HepG2 (cell line): ENCODE measurements at regions not wholly inside any gene's neighbourhood (a gene's known extent, or its start where the extent isn't known, plus 50 kb on each side); places are given as distances from the start of the nearest gene placed in this dataset.

ENCODE experiments used
- ATAC-seq: fragments of 200-7000 bp; cut with Tn5 transposase; 3 replicates; pipeline ENCODE4 v1.9.1; 2020; ENCODE audit warnings: mild to moderate bottlenecking, moderate library complexity
- BruUV-seq: library from RNA; stranded (reverse); fragments of 400-500 nt; replicated peaks from 2 replicates; lab custom pipeline; 2021; lab: Mats Ljungman, UMichigan
- CTCF ChIA-PET: fragments of 300-600 bp; formaldehyde crosslinking; extraction: SDS; loops from one replicate; lab custom pipeline; 2021; ENCODE audit warnings: low total read pairs, inconsistent platforms, low intra/inter-chr PET ratio; lab: Yijun Ruan, JAX
- POLR2A ChIA-PET: fragments of 350-600 bp; sonication (Branson Sonifier 250); formaldehyde crosslinking; loops from one replicate; lab custom pipeline; 2020; ENCODE audit warnings: antibody characterized with exemption, inconsistent platforms; lab: Yijun Ruan, JAX
- DNase-seq: peaks from one replicate; pipeline ENCODE4 v3.0.0-alpha.2; 2015; ENCODE audit warnings: low spot score
- FAIRE-seq: peaks from 3 replicates; lab custom pipeline; 2011; peaks lifted over from hg19 to GRCh38; lab: Jason Lieb, UNC
- H2AFZ ChIP-seq: one replicate; pipeline ENCODE4 v1.6.1; 2011; ENCODE audit warnings: low read length, inconsistent platforms
- H3K27ac ChIP-seq: fragments of 300-600 bp; 3 replicates; pipeline ENCODE4 v1.8.0; 2011; ENCODE audit warnings: mixed run types, mild to moderate bottlenecking, mixed read lengths, low read length, inconsistent platforms; ENCODE audit not compliant: insufficient read depth; ENCODE audit errors: extremely low read length
- H3K27me3 ChIP-seq, 2 experiments: fragments of 200-600 bp in 1 of 2; 2 replicates in 1 of 2; 3 replicates in 1 of 2; pipeline versions ENCODE4 v1.6.0 to v1.8.0; 2011; ENCODE audit warnings: low read length in 2 of 2, mild to moderate bottlenecking in 2 of 2, moderate library complexity in 2 of 2, inconsistent platforms in 1 of 2; ENCODE audit not compliant: insufficient read depth in 2 of 2, control insufficient read depth in 1 of 2
- H3K36me3 ChIP-seq, 2 experiments: fragments of 200-600 bp in 1 of 2; replicated peaks in 1 of 2; 2 replicates in 1 of 2; 3 replicates in 1 of 2; pipeline versions ENCODE4 v1.5.1 to v1.8.0; 2011; ENCODE audit warnings: low read length in 2 of 2, inconsistent platforms in 1 of 2; ENCODE audit not compliant: insufficient read depth in 2 of 2, control insufficient read depth in 1 of 2
- H3K4me1 ChIP-seq: 2 replicates; pipeline ENCODE4 v1.5.1; 2012; ENCODE audit warnings: low read length, inconsistent platforms; ENCODE audit not compliant: insufficient read depth
- H3K4me2 ChIP-seq: 2 replicates; pipeline ENCODE4 v1.6.0; 2011; ENCODE audit warnings: low read depth, low read length, inconsistent platforms
- H3K4me3 ChIP-seq, 3 experiments: fragments of 200-600 bp in 1 of 3; sonication (generic), shearing (Covaris generic) in 1 of 3; replicated peaks in 1 of 3; 2 replicates each; pipeline ENCODE4 v1.5.1; 2011 to 2016; ENCODE audit warnings: low read length in 3 of 3, inconsistent platforms in 2 of 3, low read depth in 2 of 3, mild to moderate bottlenecking in 2 of 3, control low read depth in 1 of 3, mixed read lengths in 1 of 3; ENCODE audit not compliant: insufficient read depth in 1 of 3
- H3K79me2 ChIP-seq: one replicate; pipeline ENCODE4 v1.6.1; 2011; ENCODE audit warnings: low read length, inconsistent platforms; ENCODE audit not compliant: insufficient read depth
- H3K9ac ChIP-seq: 2 replicates; pipeline ENCODE4 v1.6.0; 2011; ENCODE audit warnings: mild to moderate bottlenecking, low read depth, low read length, inconsistent platforms; ENCODE audit not compliant: insufficient read depth
- H3K9me3 ChIP-seq: 2 replicates; pipeline ENCODE4 v1.5.1; 2012; ENCODE audit warnings: mild to moderate bottlenecking, low read length
- H4K20me1 ChIP-seq: 2 replicates; pipeline ENCODE4 v1.6.0; 2011; ENCODE audit warnings: inconsistent platforms, mild to moderate bottlenecking, low read length, moderate library complexity; ENCODE audit not compliant: insufficient read depth
- MLLT10 ChIP-seq: sonication (generic); formaldehyde crosslinking; IDR thresholded peaks from 2 replicates; pipeline ENCODE4 v1.4.0; 2020; ENCODE audit warnings: missing genetic modification reagents
- NFIC ChIP-seq: IDR thresholded peaks from 2 replicates; pipeline ENCODE4 v1.6.1; 2012; ENCODE audit warnings: mild to moderate bottlenecking, low read length, inconsistent platforms
- STAG1 ChIP-seq: sonication (generic); formaldehyde crosslinking; IDR thresholded peaks from 2 replicates; pipeline ENCODE4 v1.4.0; 2020; ENCODE audit warnings: missing genetic modification reagents
- ZHX2 ChIP-seq, 2 experiments: sonication (generic) in 1 of 2; formaldehyde crosslinking in 1 of 2; IDR thresholded peaks; 2 replicates each; pipeline versions ENCODE4 v1.6.1 to v1.9.0; 2014 to 2022; ENCODE audit warnings: antibody characterized with exemption in 1 of 2, borderline replicate concordance in 1 of 2, inconsistent platforms in 1 of 2, low read depth in 1 of 2, missing genetic modification reagents in 1 of 2
- WGBS: methylation state at CpG from one replicate; pipeline ENCODE4 v1.1.6; 2017; ENCODE audit warnings: low lambda C conversion rate; 5-methylcytosine and 5-hydroxymethylcytosine counted together
- in situ Hi-C: cut with HindIII; loops from 2 replicates; pipeline ENCODE4 v1.10.0; 2017; ENCODE audit warnings: low pct_unique_long_range_greater_than_20kb; ENCODE audit not compliant: extremely low pct_ligation_motif_present
- intact Hi-C: fragments of 100-400 bp; cut with micrococcal nuclease; formaldehyde crosslinking; loops from one replicate; pipeline ENCODE4 v1.10.0; 2022; ENCODE audit not compliant: unreplicated experiment
- TF ChIP-seq, protein P1 (sequence below): sonication (generic); formaldehyde crosslinking; IDR thresholded peaks from 2 replicates; pipeline ENCODE4 v1.4.0; 2020; ENCODE audit warnings: missing genetic modification reagents
- TF ChIP-seq, protein P2 (sequence below): IDR thresholded peaks from 2 replicates; pipeline ENCODE4 v1.4.0; 2020; ENCODE audit warnings: mild to moderate bottlenecking, missing genetic modification reagents

DNA sequence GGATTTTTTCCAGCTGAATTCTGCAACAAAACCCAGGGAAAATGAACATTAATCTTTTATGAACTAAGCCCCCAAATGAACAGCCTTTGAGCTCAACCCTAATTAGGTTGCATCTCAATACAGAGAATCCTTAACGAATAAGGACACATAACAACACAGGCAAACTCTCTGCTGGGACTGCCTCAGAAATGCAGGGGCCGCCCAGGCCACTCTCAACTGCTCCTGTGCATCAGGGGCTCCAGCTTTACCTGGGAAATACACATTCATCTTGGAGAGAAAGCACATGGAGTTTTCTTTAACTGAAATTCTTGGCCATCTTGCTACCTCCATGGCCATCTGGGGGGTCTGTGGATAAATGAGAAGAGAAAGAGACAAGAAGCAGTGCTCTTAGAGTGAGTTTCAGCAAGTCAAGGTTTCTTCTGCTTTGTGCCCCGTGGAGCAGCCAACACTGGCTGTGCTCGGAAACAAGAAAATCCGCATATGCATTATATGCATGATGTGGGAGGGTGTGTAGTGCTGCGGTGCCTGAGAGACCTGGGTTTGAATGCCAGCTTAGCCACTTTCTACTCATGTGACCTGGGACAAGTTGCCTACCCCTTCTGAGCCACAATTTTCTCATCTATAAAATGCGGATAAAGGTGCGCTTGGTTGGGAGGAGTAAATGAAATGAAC, 81.9 kb upstream of the RCN1 start (continued):
- TF ChIP-seq, protein P1, sequence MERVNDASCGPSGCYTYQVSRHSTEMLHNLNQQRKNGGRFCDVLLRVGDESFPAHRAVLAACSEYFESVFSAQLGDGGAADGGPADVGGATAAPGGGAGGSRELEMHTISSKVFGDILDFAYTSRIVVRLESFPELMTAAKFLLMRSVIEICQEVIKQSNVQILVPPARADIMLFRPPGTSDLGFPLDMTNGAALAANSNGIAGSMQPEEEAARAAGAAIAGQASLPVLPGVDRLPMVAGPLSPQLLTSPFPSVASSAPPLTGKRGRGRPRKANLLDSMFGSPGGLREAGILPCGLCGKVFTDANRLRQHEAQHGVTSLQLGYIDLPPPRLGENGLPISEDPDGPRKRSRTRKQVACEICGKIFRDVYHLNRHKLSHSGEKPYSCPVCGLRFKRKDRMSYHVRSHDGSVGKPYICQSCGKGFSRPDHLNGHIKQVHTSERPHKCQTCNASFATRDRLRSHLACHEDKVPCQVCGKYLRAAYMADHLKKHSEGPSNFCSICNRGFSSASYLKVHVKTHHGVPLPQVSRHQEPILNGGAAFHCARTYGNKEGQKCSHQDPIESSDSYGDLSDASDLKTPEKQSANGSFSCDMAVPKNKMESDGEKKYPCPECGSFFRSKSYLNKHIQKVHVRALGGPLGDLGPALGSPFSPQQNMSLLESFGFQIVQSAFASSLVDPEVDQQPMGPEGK (CRISPR knock-in tag), result no peak
- TF ChIP-seq MLLT10, result no peak

- H3K4me1 ChIP-seq, result no peaks in the 10 kb centered on the region
- DNase-seq (peak; percentile 13), ATAC-seq (peak; percentile 70), FAIRE-seq (peak; percentile 63)
- no peaks in the 10 kb centered on the region for H3K36me3 ChIP-seq
- H3K4me3 ChIP-seq, result no peak overlapping the region
- H4K20me1 ChIP-seq, result no peaks in the 10 kb centered on the region
- no peak overlapping the region for H3K4me2 ChIP-seq
- BruUV-seq, result no TSS peak
- H3K79me2 ChIP-seq, result no peaks in the 10 kb centered on the region
- no peaks in the 10 kb centered on the region for H3K9me3 ChIP-seq
- H3K27me3 ChIP-seq, result peaks cover 0 to 12% of the 10 kb centered on the region in 2 experiments; a peak in 2 of 5 replicates
- intact Hi-C loops (loop anchor here (1.0 to 2.0 kb wide), 2 partner anchors 767 to 900 kb away; no protein-coding TSS in a partner anchor), in situ Hi-C loops (no loop called here)
- H2AFZ ChIP-seq, result no peak overlapping the region
- ChIA-PET CTCF (interaction anchor here (0.6 to 1.1 kb wide), 2 partner anchors 166 to 609 kb away, joined by 3 to 4 read pairs; no protein-coding TSS in a partner anchor), POLR2A (no interaction called here)
- H3K27ac ChIP-seq, result no peak overlapping the region
- no peak overlapping the region for H3K9ac ChIP-seq
- 0% methylated on average over 5 of the region's 5 CpGs for WGBS
- TF ChIP-seq, protein P2, sequence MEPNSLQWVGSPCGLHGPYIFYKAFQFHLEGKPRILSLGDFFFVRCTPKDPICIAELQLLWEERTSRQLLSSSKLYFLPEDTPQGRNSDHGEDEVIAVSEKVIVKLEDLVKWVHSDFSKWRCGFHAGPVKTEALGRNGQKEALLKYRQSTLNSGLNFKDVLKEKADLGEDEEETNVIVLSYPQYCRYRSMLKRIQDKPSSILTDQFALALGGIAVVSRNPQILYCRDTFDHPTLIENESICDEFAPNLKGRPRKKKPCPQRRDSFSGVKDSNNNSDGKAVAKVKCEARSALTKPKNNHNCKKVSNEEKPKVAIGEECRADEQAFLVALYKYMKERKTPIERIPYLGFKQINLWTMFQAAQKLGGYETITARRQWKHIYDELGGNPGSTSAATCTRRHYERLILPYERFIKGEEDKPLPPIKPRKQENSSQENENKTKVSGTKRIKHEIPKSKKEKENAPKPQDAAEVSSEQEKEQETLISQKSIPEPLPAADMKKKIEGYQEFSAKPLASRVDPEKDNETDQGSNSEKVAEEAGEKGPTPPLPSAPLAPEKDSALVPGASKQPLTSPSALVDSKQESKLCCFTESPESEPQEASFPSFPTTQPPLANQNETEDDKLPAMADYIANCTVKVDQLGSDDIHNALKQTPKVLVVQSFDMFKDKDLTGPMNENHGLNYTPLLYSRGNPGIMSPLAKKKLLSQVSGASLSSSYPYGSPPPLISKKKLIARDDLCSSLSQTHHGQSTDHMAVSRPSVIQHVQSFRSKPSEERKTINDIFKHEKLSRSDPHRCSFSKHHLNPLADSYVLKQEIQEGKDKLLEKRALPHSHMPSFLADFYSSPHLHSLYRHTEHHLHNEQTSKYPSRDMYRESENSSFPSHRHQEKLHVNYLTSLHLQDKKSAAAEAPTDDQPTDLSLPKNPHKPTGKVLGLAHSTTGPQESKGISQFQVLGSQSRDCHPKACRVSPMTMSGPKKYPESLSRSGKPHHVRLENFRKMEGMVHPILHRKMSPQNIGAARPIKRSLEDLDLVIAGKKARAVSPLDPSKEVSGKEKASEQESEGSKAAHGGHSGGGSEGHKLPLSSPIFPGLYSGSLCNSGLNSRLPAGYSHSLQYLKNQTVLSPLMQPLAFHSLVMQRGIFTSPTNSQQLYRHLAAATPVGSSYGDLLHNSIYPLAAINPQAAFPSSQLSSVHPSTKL (CRISPR knock-in tag), result no peak
- TF ChIP-seq NFIC, result no peak
- TF ChIP-seq STAG1, result peak; percentile 56
- TF ChIP-seq ZHX2 (IDR thresholded peaks at IDR 0.05; ENCODE audit: low read depth), result no peak
- TF ChIP-seq ZHX2 (CRISPR knock-in tag; IDR thresholded peaks at IDR 0.05; ENCODE audit: borderline replicate concordance), result no peak
Measured at GRCh38 chr11:32006799-32007388, 84.0 kb upstream of the RCN1 start.
